OCI-LY3 (cell line): ENCODE measurements at regions not wholly inside any gene's neighbourhood (a gene's known extent, or its start where the extent isn't known, plus 50 kb on each side); places are given as distances from the start of the nearest gene placed in this dataset.

Experiments
- H2AFZ ChIP-seq: fragments of 200-600, 300-600 bp; shearing (Covaris generic); 2 replicates; pipeline ENCODE4 v1.6.0; 2014; ENCODE audit warnings: antibody characterized with exemption, low read depth, low read length
- H3K27ac ChIP-seq: fragments of 200-600, 300-600 bp; sonication (generic); 2 replicates; pipeline ENCODE4 v1.5.1; 2014; ENCODE audit warnings: mild to moderate bottlenecking, low read length, moderate library complexity, mixed read lengths
- H3K27me3 ChIP-seq: fragments of 200-600, 300-600 bp; sonication (generic); 2 replicates; pipeline ENCODE4 v1.6.1; 2014; ENCODE audit warnings: low read depth, low read length, mixed read lengths
- H3K36me3 ChIP-seq: fragments of 200-600, 300-600 bp; sonication (generic); replicated peaks from 2 replicates; pipeline ENCODE3; 2014; ENCODE audit warnings: low read depth, low read length, mixed read lengths
- H3K4me1 ChIP-seq: fragments of 300-600, 200-600 bp; sonication (generic); 2 replicates; pipeline ENCODE4 v1.6.1; 2014; ENCODE audit warnings: low read length, mixed read lengths
- H3K4me2 ChIP-seq: fragments of 200-600, 300-600 bp; sonication (generic); 2 replicates; pipeline ENCODE4 v1.6.1; 2014; ENCODE audit warnings: low read length, mixed read lengths
- H3K4me3 ChIP-seq: fragments of 300-600, 200-600 bp; sonication (generic); 2 replicates; pipeline ENCODE4 v1.5.1; 2014; ENCODE audit warnings: antibody characterized with exemption, mild to moderate bottlenecking, low read length, moderate library complexity
- H3K79me2 ChIP-seq: fragments of 300-600, 200-600 bp; shearing (Covaris generic); 2 replicates; pipeline ENCODE4 v1.6.1; 2014; ENCODE audit warnings: mild to moderate bottlenecking, low read length, mixed read lengths
- H3K9ac ChIP-seq: fragments of 300-600, 200-600 bp; shearing (Covaris generic); 2 replicates; pipeline ENCODE4 v1.6.0; 2014; ENCODE audit warnings: mild to moderate bottlenecking, low read length, moderate library complexity
- H3K9me3 ChIP-seq: fragments of 200-600, 300-600 bp; shearing (Covaris generic); 2 replicates; pipeline ENCODE4 v1.6.1; 2014; ENCODE audit warnings: low read length, mixed read lengths; ENCODE audit not compliant: insufficient read depth
- H4K20me1 ChIP-seq: fragments of 200-600, 300-600 bp; sonication (generic); 2 replicates; pipeline ENCODE4 v1.6.1; 2016; ENCODE audit warnings: low read length, mixed read lengths; ENCODE audit not compliant: insufficient read depth
- CTCF ChIP-seq: fragments of 200-600, 300-600 bp; sonication (generic); IDR thresholded peaks from 2 replicates; pipeline ENCODE4 v1.5.1; 2014; ENCODE audit warnings: antibody characterized with exemption, low read length, low read depth
- EZH2phosphoT487 ChIP-seq: fragments of 200-600 bp; shearing (Covaris generic); IDR thresholded peaks from 2 replicates; pipeline ENCODE4 v1.6.1; 2018; ENCODE audit warnings: antibody characterized with exemption, mixed run types, low read depth

DNA sequence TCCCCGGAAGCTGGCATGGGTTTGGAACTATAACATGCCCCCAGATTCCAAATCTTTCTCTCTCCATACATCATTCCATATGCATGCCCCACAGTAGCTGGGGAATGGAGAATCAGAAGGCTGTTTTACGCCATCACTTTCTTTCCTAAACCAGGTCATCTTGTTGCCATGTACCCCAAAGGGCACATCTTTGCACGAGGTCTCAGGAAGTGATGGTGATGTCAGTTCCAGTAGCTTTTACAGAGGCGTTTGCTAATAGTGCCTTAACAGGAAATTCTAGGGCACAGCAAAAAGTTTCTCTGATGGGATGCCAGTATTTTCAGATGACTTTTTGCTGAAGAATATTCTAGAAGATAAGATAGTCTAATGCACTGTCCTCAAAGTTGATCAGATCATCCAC, 241.5 kb downstream of the MAF start:
- H3K9ac ChIP-seq, result no peak overlapping the region
- H3K36me3 ChIP-seq, result no peaks in the 10 kb centered on the region
- no peaks in the 10 kb centered on the region for H3K4me1 ChIP-seq
- no peak for TF ChIP-seq CTCF
- no peak for TF ChIP-seq EZH2phosphoT487
- H3K79me2 ChIP-seq, result no peaks in the 10 kb centered on the region
- H4K20me1 ChIP-seq, result no peaks in the 10 kb centered on the region
- H3K27me3 ChIP-seq, result peaks cover 10% of the 10 kb centered on the region; the same call in 1 of the 2 replicates
- no peak overlapping the region for H3K27ac ChIP-seq
- no peaks in the 10 kb centered on the region; the same call in 1 of the 2 replicates for H3K9me3 ChIP-seq
- H3K4me2 ChIP-seq, result no peak overlapping the region
- no peak overlapping the region for H2AFZ ChIP-seq
- no peak overlapping the region for H3K4me3 ChIP-seq

DNA sequence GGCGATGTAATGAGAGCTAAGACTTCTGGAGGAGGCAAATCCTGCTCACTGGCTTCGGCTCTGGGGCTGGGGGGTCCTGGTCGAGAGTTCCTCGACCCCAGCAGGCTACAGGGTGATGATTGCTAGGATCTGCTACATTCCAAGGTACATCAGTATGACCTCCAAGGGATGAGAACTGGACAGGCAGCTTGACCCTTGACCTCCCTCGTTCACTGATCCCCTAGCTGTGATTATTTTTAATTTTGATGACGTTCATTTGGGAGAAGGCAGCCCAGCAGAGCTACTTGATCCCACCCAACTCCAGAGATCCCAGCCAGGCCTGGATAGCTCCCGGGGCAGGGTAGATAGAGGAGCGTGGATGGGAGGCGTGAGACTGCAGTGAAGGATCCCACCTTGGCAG, 242.3 kb downstream of the MAF start:
- Histone ChIP-seq H2AFZ (no peak overlapping the region), H3K79me2 (no peaks in the 10 kb centered on the region), H3K27me3 (peaks cover 6% of the 10 kb centered on the region; the same call in 1 of the 2 replicates), H3K36me3 (no peaks in the 10 kb centered on the region), H3K4me3 (no peak overlapping the region), H3K9me3 (no peaks in the 10 kb centered on the region; the same call in 1 of the 2 replicates), H3K4me2 (no peak overlapping the region), H4K20me1 (no peaks in the 10 kb centered on the region), H3K4me1 (no peaks in the 10 kb centered on the region), H3K9ac (no peak overlapping the region), H3K27ac (no peak overlapping the region)
- TF ChIP-seq EZH2phosphoT487 (no peak), CTCF (no peak)

- Histone ChIP-seq H2AFZ (no peak overlapping the region), H3K27me3 (peaks cover 6% of the 10 kb centered on the region; the same call in 1 of the 2 replicates), H3K4me2 (no peak overlapping the region)
Measured at GRCh38 chr16:79355600-79356358, 244.8 kb downstream of the MAF start.

More at GRCh38 chr16:79355600-79356358, 244.8 kb downstream of the MAF start:
- Histone ChIP-seq H3K9ac (no peak overlapping the region), H3K79me2 (no peaks in the 10 kb centered on the region), H3K4me3 (no peak overlapping the region), H3K27ac (no peak overlapping the region), H4K20me1 (no peaks in the 10 kb centered on the region), H3K4me1 (no peaks in the 10 kb centered on the region), H3K9me3 (no peaks in the 10 kb centered on the region; the same call in 1 of the 2 replicates), H3K36me3 (no peaks in the 10 kb centered on the region)
- TF ChIP-seq CTCF, result no peak
- TF ChIP-seq EZH2phosphoT487, result no peak
